Natural killer cell treated with Interleukin-12 subunit alpha and Interleukin-12 subunit beta and Interleukin-15 and Interleukin-18, amount 100 ng/mL, for 72 hours (primary cell): ENCODE measurements at regions not wholly inside any gene's neighbourhood (a gene's known extent, or its start where the extent isn't known, plus 50 kb on each side); places are given as distances from the start of the nearest gene placed in this dataset.

Source experiments
- ATAC-seq, 2 donors: fragments of 150-1000 bp; cut with Tn5 transposase in 1 of 2; sonication (Bioruptor Pico), chemical (Tn5 transposase) in 1 of 2; 2 replicates each; pipeline ENCODE4 v1.10.0; 2021
- DNase-seq: peaks from one replicate; pipeline ENCODE4 v3.0.0; 2022; ENCODE audit warnings: low spot score
- H3K27ac Mint-ChIP-seq, 2 donors: 1 replicate in 1 of 2; 2 replicates in 1 of 2; pipeline ENCODE4 v1.8.0; 2022; ENCODE audit warnings: mixed read lengths in 2 of 2, mild to moderate bottlenecking in 1 of 2, moderate library complexity in 1 of 2
- H3K27me3 Mint-ChIP-seq, 2 donors: 1 replicate in 1 of 2; 2 replicates in 1 of 2; pipeline ENCODE4 v1.8.0; 2022; ENCODE audit warnings: mixed read lengths in 2 of 2
- H3K36me3 Mint-ChIP-seq: one replicate; pipeline ENCODE4 v1.8.0; 2022; ENCODE audit warnings: mixed read lengths
- H3K4me1 Mint-ChIP-seq, 2 donors: 1 replicate in 1 of 2; 2 replicates in 1 of 2; pipeline ENCODE4 v1.8.0; 2022; ENCODE audit warnings: low read depth in 2 of 2, mixed read lengths in 2 of 2, mild to moderate bottlenecking in 1 of 2
- H3K4me3 Mint-ChIP-seq: one replicate; pipeline ENCODE4 v1.8.0; 2022; ENCODE audit warnings: mixed read lengths
- H3K9me3 Mint-ChIP-seq: 2 replicates; pipeline ENCODE4 v1.8.0; 2022; ENCODE audit warnings: mixed read lengths

GRCh38 chr13:107376341-107377125 lies 808.6 kb upstream of the ARGLU1 start:
- Mint-ChIP-seq H3K36me3 (no peaks in the 10 kb centered on the region), H3K9me3 (no peaks in the 10 kb centered on the region), H3K4me1 (no peaks in the 10 kb centered on the region), H3K27ac (no peak overlapping the region), H3K4me3 (no peak overlapping the region), H3K27me3 (no peaks in the 10 kb centered on the region)
- ATAC-seq (no peak), DNase-seq (no peak)

GRCh38 chr13:107375701-107376340 lies 807.9 kb upstream of the ARGLU1 start:
- DNase-seq (no peak), ATAC-seq (no peak)
- Mint-ChIP-seq H3K27me3 (no peaks in the 10 kb centered on the region), H3K9me3 (no peaks in the 10 kb centered on the region), H3K4me3 (no peak overlapping the region), H3K36me3 (no peaks in the 10 kb centered on the region), H3K4me1 (no peaks in the 10 kb centered on the region), H3K27ac (no peak overlapping the region)

- Mint-ChIP-seq H3K27me3 (no peaks in the 10 kb centered on the region), H3K4me1 (no peaks in the 10 kb centered on the region), H3K27ac (no peak overlapping the region), H3K9me3 (no peaks in the 10 kb centered on the region), H3K36me3 (no peaks in the 10 kb centered on the region), H3K4me3 (no peak overlapping the region)
- ATAC-seq: no peak
- DNase-seq: no peak
Observed at GRCh38 chr13:107374038-107374437, 806.1 kb upstream of the ARGLU1 start.

GRCh38 chr13:107373551-107373950 lies 805.6 kb upstream of the ARGLU1 start:
- no peaks in the 10 kb centered on the region for H3K4me1 Mint-ChIP-seq
- no peak overlapping the region for H3K4me3 Mint-ChIP-seq
- H3K36me3 Mint-ChIP-seq: no peaks in the 10 kb centered on the region
- DNase-seq (no peak), ATAC-seq (no peak)
- no peak overlapping the region for H3K27ac Mint-ChIP-seq
- H3K27me3 Mint-ChIP-seq: no peaks in the 10 kb centered on the region
- no peaks in the 10 kb centered on the region for H3K9me3 Mint-ChIP-seq

GRCh38 chr13:107370015-107370785 lies 802.3 kb upstream of the ARGLU1 start:
- no peak for ATAC-seq

GRCh38 chr13:107367258-107367657 lies 799.3 kb upstream of the ARGLU1 start:
- Mint-ChIP-seq H3K27ac (no peak overlapping the region), H3K9me3 (no peaks in the 10 kb centered on the region), H3K4me1 (no peaks in the 10 kb centered on the region), H3K4me3 (no peak overlapping the region), H3K27me3 (no peaks in the 10 kb centered on the region), H3K36me3 (no peaks in the 10 kb centered on the region)
- ATAC-seq (no peak), DNase-seq (no peak)

More at GRCh38 chr13:107370015-107370785, 802.3 kb upstream of the ARGLU1 start:
- Mint-ChIP-seq H3K36me3 (no peaks in the 10 kb centered on the region), H3K9me3 (no peaks in the 10 kb centered on the region), H3K4me1 (no peaks in the 10 kb centered on the region), H3K4me3 (no peak overlapping the region), H3K27me3 (no peaks in the 10 kb centered on the region), H3K27ac (no peak overlapping the region)
- DNase-seq: no peak

GRCh38 chr13:107365466-107366215 lies 797.7 kb upstream of the ARGLU1 start:
- H3K36me3 Mint-ChIP-seq: no peaks in the 10 kb centered on the region
- H3K27ac Mint-ChIP-seq: no peak overlapping the region
- ATAC-seq (no peak), DNase-seq (no peak)
- no peak overlapping the region for H3K4me3 Mint-ChIP-seq
- H3K27me3 Mint-ChIP-seq: peaks cover 0 to 5% of the 10 kb centered on the region in 2 donors
- no peaks in the 10 kb centered on the region for H3K9me3 Mint-ChIP-seq
- no peaks in the 10 kb centered on the region for H3K4me1 Mint-ChIP-seq

GRCh38 chr13:107364658-107365057 lies 796.7 kb upstream of the ARGLU1 start:
- Mint-ChIP-seq H3K4me3 (no peak overlapping the region), H3K27me3 (peaks cover 0 to 7% of the 10 kb centered on the region in 2 donors), H3K36me3 (no peaks in the 10 kb centered on the region), H3K9me3 (no peaks in the 10 kb centered on the region), H3K27ac (no peak overlapping the region), H3K4me1 (no peaks in the 10 kb centered on the region)
- ATAC-seq (no peak), DNase-seq (no peak)

- no peak overlapping the region for H3K4me3 Mint-ChIP-seq
- H3K4me1 Mint-ChIP-seq: no peaks in the 10 kb centered on the region
- H3K27ac Mint-ChIP-seq: no peak overlapping the region
- no peaks in the 10 kb centered on the region for H3K36me3 Mint-ChIP-seq
- no peak for DNase-seq
- ATAC-seq: no peak
- peaks cover 0 to 7% of the 10 kb centered on the region in 2 donors for H3K27me3 Mint-ChIP-seq
- peaks cover 4% of the 10 kb centered on the region for H3K9me3 Mint-ChIP-seq
Observed at GRCh38 chr13:107361666-107362065, 793.7 kb upstream of the ARGLU1 start.

GRCh38 chr13:107360010-107360409 lies 792.1 kb upstream of the ARGLU1 start:
- ATAC-seq (no peak), DNase-seq (no peak)
- Mint-ChIP-seq H3K27me3 (peaks cover 0 to 7% of the 10 kb centered on the region in 2 donors), H3K27ac (no peak overlapping the region), H3K9me3 (peaks cover 4% of the 10 kb centered on the region), H3K36me3 (no peaks in the 10 kb centered on the region), H3K4me3 (no peak overlapping the region), H3K4me1 (no peaks in the 10 kb centered on the region)

GRCh38 chr13:107358866-107359265 lies 790.9 kb upstream of the ARGLU1 start:
- Mint-ChIP-seq H3K9me3 (peaks cover 7% of the 10 kb centered on the region), H3K27me3 (peaks cover 3 to 7% of the 10 kb centered on the region in 2 donors), H3K27ac (no peak overlapping the region), H3K4me1 (no peaks in the 10 kb centered on the region), H3K36me3 (no peaks in the 10 kb centered on the region), H3K4me3 (no peak overlapping the region)
- ATAC-seq: no peak
- DNase-seq: no peak

- DNase-seq: no peak
- Mint-ChIP-seq H3K36me3 (no peaks in the 10 kb centered on the region), H3K4me3 (no peak overlapping the region), H3K9me3 (peaks cover 3% of the 10 kb centered on the region), H3K27ac (no peak overlapping the region), H3K27me3 (peaks cover 0 to 3% of the 10 kb centered on the region in 2 donors), H3K4me1 (no peaks in the 10 kb centered on the region)
- ATAC-seq: no peak
Observed at GRCh38 chr13:107351305-107351704, 783.4 kb upstream of the ARGLU1 start.

- no peaks in the 10 kb centered on the region for H3K4me1 Mint-ChIP-seq
- no peak overlapping the region for H3K27ac Mint-ChIP-seq
- no peak overlapping the region for H3K4me3 Mint-ChIP-seq
- ATAC-seq: no peak
- no peaks in the 10 kb centered on the region for H3K27me3 Mint-ChIP-seq
- H3K36me3 Mint-ChIP-seq: no peaks in the 10 kb centered on the region
- no peak for DNase-seq
- H3K9me3 Mint-ChIP-seq: peaks cover 3% of the 10 kb centered on the region
Observed at GRCh38 chr13:107348925-107349324, 781.0 kb upstream of the ARGLU1 start.
